HG03159 (cell line): ENCODE measurements at regions not wholly inside any gene's neighbourhood (a gene's known extent, or its start where the extent isn't known, plus 50 kb on each side); places are given as distances from the start of the nearest gene placed in this dataset.

ENCODE experiments used
- ATAC-seq: cut with Tn5 transposase; IDR thresholded peaks from one replicate; pipeline ENCODE4 v1.9.1; 2021; ENCODE audit warnings: mild to moderate bottlenecking, moderate library complexity; ENCODE audit not compliant: unreplicated experiment

- no peak for ATAC-seq
Observed at GRCh38 chr5:88545338-88545737, 276.7 kb upstream of the TMEM161B start.

- no peak for ATAC-seq
Observed at GRCh38 chr5:88544671-88545070, 276.0 kb upstream of the TMEM161B start.

GRCh38 chr5:88544136-88544645, 275.5 kb upstream of the TMEM161B start:
- no peak for ATAC-seq

- no peak for ATAC-seq
Observed at GRCh38 chr5:88542786-88543185, 274.1 kb upstream of the TMEM161B start.

- ATAC-seq, result no peak
Observed at GRCh38 chr5:88540471-88541115, 271.9 kb upstream of the TMEM161B start.

- ATAC-seq, result no peak
Observed at GRCh38 chr5:88539693-88540365, 271.2 kb upstream of the TMEM161B start.

- ATAC-seq, result no peak
Observed at GRCh38 chr5:88539026-88539425, 270.4 kb upstream of the TMEM161B start.

GRCh38 chr5:88536146-88536545, 267.5 kb upstream of the TMEM161B start:
- no peak for ATAC-seq

- no peak for ATAC-seq
Observed at GRCh38 chr5:88524941-88525340, 256.3 kb upstream of the TMEM161B start.

- ATAC-seq, result no peak
Observed at GRCh38 chr5:88519066-88519465, 250.4 kb upstream of the TMEM161B start.

- no peak for ATAC-seq
Observed at GRCh38 chr5:88518131-88519016, 249.7 kb upstream of the TMEM161B start.

- ATAC-seq, result no peak
Observed at GRCh38 chr5:88515881-88516819, 247.5 kb upstream of the TMEM161B start.

- ATAC-seq, result no peak
Observed at GRCh38 chr5:88515068-88515467, 246.4 kb upstream of the TMEM161B start.

GRCh38 chr5:88509403-88509802, 240.8 kb upstream of the TMEM161B start:
- ATAC-seq, result no peak

GRCh38 chr5:88507261-88507660, 238.6 kb upstream of the TMEM161B start:
- no peak for ATAC-seq

- no peak for ATAC-seq
Observed at GRCh38 chr5:88503406-88503805, 234.8 kb upstream of the TMEM161B start.

GRCh38 chr5:88503041-88503345, 234.3 kb upstream of the TMEM161B start:
- ATAC-seq, result no peak

- peak; percentile 87 for ATAC-seq
Observed at GRCh38 chr5:88502179-88503040, 233.8 kb upstream of the TMEM161B start.

- no peak for ATAC-seq
Observed at GRCh38 chr5:88495810-88496209, 227.2 kb upstream of the TMEM161B start.

- no peak for ATAC-seq
Observed at GRCh38 chr5:88490874-88491273, 222.2 kb upstream of the TMEM161B start.
